ENCODE measurements at regions not wholly inside any gene's neighbourhood (a gene's known extent, or its start where the extent isn't known, plus 50 kb on each side); places are given as distances from the start of the nearest gene placed in this dataset.

GRCh38 chr16:86734543-86735460 lies 156.5 kb downstream of the FOXL1 start:
- no peak overlapping the region for H3K27ac ChIP-seq (ENCODE audit: control insufficient read depth, insufficient read depth)
- intact Hi-C loops (cut with micrococcal nuclease; ENCODE audit: unreplicated experiment) (no loop called here), in situ Hi-C loops (cut with MboI) (no loop called here)
- CTCF ChIA-PET, result no interaction called here
- H4K20me1 ChIP-seq (ENCODE audit: control insufficient read depth, insufficient read depth), result no peaks in the 10 kb centered on the region
- no peaks in the 10 kb centered on the region for H3K4me1 ChIP-seq (ENCODE audit: control insufficient read depth, insufficient read depth, low read length)
- BruUV-seq (replicated peaks), result no TSS peak
- H2AFZ ChIP-seq (ENCODE audit: control insufficient read depth, low read depth, low read length), result no peak overlapping the region
- SMC1A ChIA-PET (ENCODE audit: uncharacterized antibody, unreplicated experiment), result interaction anchor here (0.9 kb wide), 1 partner anchor 70 kb away, joined by 3 read pairs; no protein-coding TSS in a partner anchor
- POLR2A ChIA-PET, result no interaction called here
- no peaks in the 10 kb centered on the region for H3K79me2 ChIP-seq (ENCODE audit: control insufficient read depth, insufficient read depth, low read length)
- ATAC-seq (no peak), DNase-seq (ENCODE audit: low read depth, low spot score) (no peak), FAIRE-seq (no peak)
- no peaks in the 10 kb centered on the region for H3K9me3 ChIP-seq (replicated peaks; ENCODE audit: control insufficient read depth, insufficient read depth, low read length)
- no peak overlapping the region for H3K4me2 ChIP-seq (ENCODE audit: control insufficient read depth, insufficient read depth)
- 36% methylated on average over 24 of the region's 24 CpGs for WGBS (ENCODE audit: insufficient coverage, insufficient replicate concordance, low lambda C conversion rate, missing lambda C conversion rate)
- H3K27me3 ChIP-seq (replicated peaks in 1 of 2; ENCODE audit: control insufficient read depth in 2 of 2, insufficient read depth in 2 of 2, low read length in 1 of 2), result peaks cover 1 to 2% of the 10 kb centered on the region in 2 experiments; a peak in 3 of 4 replicates
- no peak overlapping the region for H3K9ac ChIP-seq (ENCODE audit: control insufficient read depth, insufficient read depth, low read length)
- H3K36me3 ChIP-seq (ENCODE audit: control insufficient read depth in 2 of 2, insufficient read depth in 2 of 2, low read length in 1 of 2), result no peaks in the 10 kb centered on the region
- H3K4me3 ChIP-seq, result no peak overlapping the region
- RAD21 ChIA-PET (ENCODE audit: unreplicated experiment), result no interaction called here
- TF ChIP-seq MYC (IDR thresholded peaks at IDR 0.05; ENCODE audit: insufficient read depth, insufficient read length, insufficient replicate concordance, low read length, severe bottlenecking), result no peak
- no peak for TF ChIP-seq YY1 (IDR thresholded peaks at IDR 0.05; ENCODE audit: low read depth, low read length)
- TF ChIP-seq EP300 (IDR thresholded peaks at IDR 0.05; ENCODE audit: borderline replicate concordance in 1 of 2, control insufficient read depth in 1 of 2, low read depth in 2 of 2, low read length in 2 of 2), result no peak
- no peak for TF ChIP-seq ESRRA (IDR thresholded peaks at IDR 0.05; ENCODE audit: low read length)
- no peak for TF ChIP-seq ZNF384 (IDR thresholded peaks at IDR 0.05; ENCODE audit: borderline replicate concordance, low read depth, low read length)
- TF ChIP-seq E2F4 (IDR thresholded peaks at IDR 0.05; ENCODE audit: low read depth, low read length), result no peak
- no peak for TF ChIP-seq MAX (IDR thresholded peaks at IDR 0.05; ENCODE audit: low read depth, low read length)
- no peak for TF ChIP-seq CEBPZ (IDR thresholded peaks at IDR 0.05; ENCODE audit: low read depth, low read length)
- no peak for TF ChIP-seq CHD4 (IDR thresholded peaks at IDR 0.05)
- no peak for TF ChIP-seq BCLAF1 (IDR thresholded peaks at IDR 0.05)
- TF ChIP-seq IRF3 (IDR thresholded peaks at IDR 0.05), result no peak
- TF ChIP-seq ZNF24 (IDR thresholded peaks at IDR 0.05), result no peak
